GM21576 (cell line): ENCODE measurements at regions not wholly inside any gene's neighbourhood (a gene's known extent, or its start where the extent isn't known, plus 50 kb on each side); places are given as distances from the start of the nearest gene placed in this dataset.

Source experiments
- ATAC-seq: cut with Tn5 transposase; IDR thresholded peaks from one replicate; pipeline ENCODE4 v1.9.1; 2021; ENCODE audit warnings: mild to moderate bottlenecking, moderate library complexity; ENCODE audit not compliant: unreplicated experiment

DNA sequence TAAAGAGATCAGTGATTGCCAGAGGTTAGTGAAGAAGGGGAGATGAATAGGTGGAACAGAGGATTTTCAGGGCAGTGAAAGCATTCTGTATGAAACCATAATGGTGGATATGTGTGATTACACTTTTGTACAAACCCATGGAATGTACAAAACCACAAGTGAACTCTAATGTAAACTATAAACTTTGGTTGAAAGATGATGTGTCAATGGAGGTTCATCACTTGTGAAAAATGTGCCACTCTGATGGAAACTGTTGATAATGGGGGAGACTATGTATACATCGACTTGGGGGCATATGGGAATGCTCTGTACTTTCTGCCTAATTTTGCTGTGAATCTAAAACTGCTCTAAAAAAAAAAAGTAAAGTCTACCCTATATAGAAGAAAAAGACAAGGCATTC, 68.7 kb upstream of the ARHGEF3 start:
- no peak for ATAC-seq

GRCh38 chr3:56869157-56869889, 67.6 kb upstream of the ARHGEF3 start:
- ATAC-seq = no peak

- ATAC-seq = no peak
Observed at GRCh38 chr3:56868706-56869105, 67.0 kb upstream of the ARHGEF3 start.

DNA sequence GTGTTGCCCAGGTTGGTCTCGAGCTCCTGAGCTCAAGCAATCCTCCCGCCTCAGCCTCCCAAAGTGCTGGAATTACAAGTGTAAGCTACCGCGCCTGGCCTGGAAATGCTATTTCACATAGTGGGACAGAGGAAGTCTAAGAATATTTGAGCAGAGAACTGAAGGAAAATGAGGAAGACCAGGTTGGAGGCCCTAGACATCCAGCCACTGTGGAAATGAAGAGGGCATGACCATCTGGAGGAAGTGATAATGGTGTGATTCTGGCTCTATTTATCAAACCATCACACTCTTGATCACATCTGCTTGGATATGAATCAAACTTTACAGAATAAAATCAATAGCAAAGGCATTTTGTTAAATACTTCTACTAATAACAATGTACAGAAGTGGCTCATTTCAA, 65.9 kb upstream of the ARHGEF3 start:
- ATAC-seq = no peak

GRCh38 chr3:56864918-56865524, 63.3 kb upstream of the ARHGEF3 start:
- no peak for ATAC-seq

DNA sequence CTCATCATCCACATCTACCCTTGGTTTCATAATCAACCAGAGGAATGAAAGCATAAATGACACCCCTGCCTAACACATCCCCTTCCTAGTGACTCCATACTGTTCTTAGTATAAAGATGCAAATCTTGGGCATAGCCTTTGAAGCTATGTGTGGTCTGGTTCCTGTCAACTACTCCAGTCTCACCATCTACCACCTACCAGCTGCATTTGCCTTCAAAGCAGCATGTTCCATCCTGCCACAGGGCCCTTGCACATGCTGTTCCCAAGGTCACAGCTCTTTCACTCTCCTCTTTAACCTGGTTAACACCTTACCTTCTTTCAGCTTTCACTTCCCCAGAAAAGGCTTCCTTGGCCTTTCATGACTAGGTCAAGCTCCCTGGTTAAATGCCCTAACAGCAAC, 62.3 kb upstream of the ARHGEF3 start:
- ATAC-seq = no peak

- no peak for ATAC-seq
Observed at GRCh38 chr3:56862352-56863062, 60.8 kb upstream of the ARHGEF3 start.

GRCh38 chr3:56861511-56861910, 59.8 kb upstream of the ARHGEF3 start:
- ATAC-seq = no peak

GRCh38 chr3:56860939-56861338, 59.2 kb upstream of the ARHGEF3 start:
- no peak for ATAC-seq

GRCh38 chr3:56860351-56860750, 58.6 kb upstream of the ARHGEF3 start:
- ATAC-seq = no peak

GRCh38 chr3:56858331-56858730, 56.6 kb upstream of the ARHGEF3 start:
- ATAC-seq = no peak

DNA sequence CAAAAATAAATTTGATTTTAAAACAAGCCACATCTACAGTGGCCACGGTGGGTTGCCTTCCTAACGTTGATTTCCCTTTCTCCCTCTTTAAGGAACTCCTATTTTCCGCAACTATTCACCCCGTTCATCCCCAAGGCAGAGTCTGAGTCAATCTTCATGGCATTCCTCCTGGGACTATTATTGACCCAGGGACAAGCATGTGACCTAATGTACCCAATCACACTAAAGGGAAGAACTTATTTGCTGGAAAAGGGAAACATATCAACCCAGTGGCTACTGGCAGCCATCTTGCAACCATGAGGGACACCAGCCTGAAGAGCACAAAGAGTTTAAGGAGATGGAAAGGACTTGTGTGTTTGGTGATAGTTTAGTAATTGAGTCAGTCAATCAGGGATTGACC, 55.4 kb upstream of the ARHGEF3 start:
- no peak for ATAC-seq

- ATAC-seq = no peak
Observed at GRCh38 chr3:56856752-56857151, 55.0 kb upstream of the ARHGEF3 start.

GRCh38 chr3:56855856-56856512, 54.2 kb upstream of the ARHGEF3 start:
- ATAC-seq = no peak

GRCh38 chr3:56854856-56855611, 53.3 kb upstream of the ARHGEF3 start:
- ATAC-seq = no peak

DNA sequence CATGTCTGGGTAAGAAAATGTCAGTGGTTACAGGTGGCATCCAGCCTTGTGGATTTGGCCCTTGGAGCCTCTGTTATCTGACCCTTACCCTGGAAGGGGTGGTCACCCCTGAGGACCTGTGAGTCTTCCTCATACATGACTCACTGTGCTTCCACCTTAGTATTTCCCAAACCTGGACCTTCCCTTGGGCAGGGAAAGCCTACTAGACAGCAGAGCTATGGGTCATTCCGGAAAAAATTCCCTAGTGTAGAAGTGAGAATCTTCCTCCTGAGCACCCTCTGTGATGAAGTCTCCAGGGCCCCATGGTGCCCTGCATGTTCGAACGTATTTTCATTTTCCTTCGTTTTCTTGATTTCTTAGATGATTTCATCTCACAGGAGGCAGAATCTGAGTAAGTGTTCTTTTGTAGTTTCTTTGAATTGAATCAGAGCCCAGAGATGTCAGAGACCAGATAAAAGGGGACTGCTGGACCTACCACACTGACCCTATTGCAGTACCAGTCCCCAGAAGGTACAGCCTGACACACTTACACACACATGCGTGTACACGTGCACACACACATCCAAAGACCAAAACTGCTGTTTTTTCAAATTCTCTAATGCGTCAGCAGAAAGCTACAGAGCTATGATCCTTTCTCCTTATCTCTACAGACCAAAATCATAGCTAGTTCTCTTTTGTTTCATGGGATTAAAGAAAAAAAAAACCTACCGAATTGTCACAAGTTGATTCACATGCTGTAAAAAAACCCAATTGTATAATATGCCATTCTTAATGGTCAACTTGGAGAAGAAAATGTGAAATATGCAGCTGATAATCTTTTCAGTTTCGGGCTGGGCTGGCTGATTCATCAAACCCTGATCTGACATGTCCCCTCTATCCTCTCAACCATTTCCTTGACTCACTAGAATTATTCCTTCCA, 50.5 kb upstream of the ARHGEF3 start:
- no peak for ATAC-seq
